Uterus (tissue), 3 donors: ENCODE measurements at regions not wholly inside any gene's neighbourhood (a gene's known extent, or its start where the extent isn't known, plus 50 kb on each side); places are given as distances from the start of the nearest gene placed in this dataset.

Experiments
- DNase-seq, 2 donors: peaks; one replicate each; pipeline ENCODE4 v3.0.0-alpha.2; 2019 to 2020
- H3K27ac ChIP-seq, 2 donors: fragments of 200-600 bp; sonication (generic); 1 replicate in 1 of 2; 2 replicates in 1 of 2; pipeline ENCODE4 v1.5.1; 2016 to 2018
- H3K27me3 ChIP-seq, 2 donors: fragments of 200-600 bp; sonication (generic); one replicate each; pipeline ENCODE4 v1.5.1; 2018 to 2019; ENCODE audit warnings: control low read depth in 1 of 2
- H3K36me3 ChIP-seq, 2 donors: fragments of 200-600 bp; sonication (generic); one replicate each; pipeline ENCODE4 v1.5.1; 2019; ENCODE audit warnings: control low read depth in 1 of 2
- H3K4me1 ChIP-seq, 2 donors: fragments of 200-600 bp; sonication (generic); one replicate each; pipeline ENCODE4 v1.5.1; 2018 to 2019; ENCODE audit warnings: control low read depth in 1 of 2
- H3K4me3 ChIP-seq, 2 donors: fragments of 200-600 bp; sonication (generic); 1 replicate in 1 of 2; 2 replicates in 1 of 2; pipeline ENCODE4 v1.5.1; 2018 to 2019; ENCODE audit warnings: mild to moderate bottlenecking in 1 of 2
- H3K9me3 ChIP-seq, 2 donors: fragments of 200-600 bp; sonication (generic); one replicate each; pipeline ENCODE4 v1.5.1; 2019; ENCODE audit warnings: control low read depth in 1 of 2
- POLR2A ChIP-seq, 2 donors: fragments of 450-650 bp; IDR thresholded peaks; one replicate each; pipeline ENCODE4 v1.6.1; 2016; ENCODE audit warnings: antibody characterized with exemption in 2 of 2, mild to moderate bottlenecking in 1 of 2, moderate library complexity in 1 of 2
- intact Hi-C: fragments of 100-400 bp; cut with DNase I; formaldehyde crosslinking; loops from one replicate; pipeline ENCODE4 v1.15.1; 2023; ENCODE audit warnings: low total_unique reads
- TF ChIP-seq, protein P1 (sequence below), 4 experiments: fragments of 200-600 bp in 2 of 4; fragments of 450-650 bp in 2 of 4; sonication (generic) in 2 of 4; IDR thresholded peaks; one replicate each; pipeline ENCODE4 v1.5.1; 2016 to 2019; ENCODE audit warnings: antibody characterized with exemption in 4 of 4, mild to moderate bottlenecking in 2 of 4, moderate library complexity in 1 of 4
- donor health status: DM: yes; HTN: yes; CAD: no.

DNA sequence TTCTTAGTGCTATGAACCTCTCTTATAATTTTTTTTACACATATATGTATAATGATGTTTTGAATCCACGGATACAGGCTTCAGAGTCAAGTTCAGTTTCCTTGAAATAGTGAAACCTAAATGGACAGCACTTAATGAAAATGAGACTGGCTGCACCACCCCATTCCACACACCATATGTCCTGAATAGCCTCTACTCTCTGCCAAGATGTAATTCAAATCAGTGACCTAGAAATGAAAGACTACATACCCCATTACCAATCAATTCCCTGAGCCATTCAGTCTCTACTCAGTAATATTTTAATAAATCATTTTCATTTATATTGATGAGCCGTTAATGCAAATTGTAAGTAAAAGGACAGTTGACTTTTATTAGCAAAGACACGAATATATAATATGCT lies 614.9 kb upstream of the TMPRSS15 start:
- intact Hi-C loops = no loop called here
- no peaks in the 10 kb centered on the region for H3K9me3 ChIP-seq
- TF ChIP-seq, protein P1, sequence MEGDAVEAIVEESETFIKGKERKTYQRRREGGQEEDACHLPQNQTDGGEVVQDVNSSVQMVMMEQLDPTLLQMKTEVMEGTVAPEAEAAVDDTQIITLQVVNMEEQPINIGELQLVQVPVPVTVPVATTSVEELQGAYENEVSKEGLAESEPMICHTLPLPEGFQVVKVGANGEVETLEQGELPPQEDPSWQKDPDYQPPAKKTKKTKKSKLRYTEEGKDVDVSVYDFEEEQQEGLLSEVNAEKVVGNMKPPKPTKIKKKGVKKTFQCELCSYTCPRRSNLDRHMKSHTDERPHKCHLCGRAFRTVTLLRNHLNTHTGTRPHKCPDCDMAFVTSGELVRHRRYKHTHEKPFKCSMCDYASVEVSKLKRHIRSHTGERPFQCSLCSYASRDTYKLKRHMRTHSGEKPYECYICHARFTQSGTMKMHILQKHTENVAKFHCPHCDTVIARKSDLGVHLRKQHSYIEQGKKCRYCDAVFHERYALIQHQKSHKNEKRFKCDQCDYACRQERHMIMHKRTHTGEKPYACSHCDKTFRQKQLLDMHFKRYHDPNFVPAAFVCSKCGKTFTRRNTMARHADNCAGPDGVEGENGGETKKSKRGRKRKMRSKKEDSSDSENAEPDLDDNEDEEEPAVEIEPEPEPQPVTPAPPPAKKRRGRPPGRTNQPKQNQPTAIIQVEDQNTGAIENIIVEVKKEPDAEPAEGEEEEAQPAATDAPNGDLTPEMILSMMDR (IDR thresholded peaks at IDR 0.05) = no peak
- TF ChIP-seq POLR2A (IDR thresholded peaks at IDR 0.05) = no peak
- no peaks in the 10 kb centered on the region for H3K36me3 ChIP-seq
- DNase-seq = no peak
- H3K4me1 ChIP-seq = no peaks in the 10 kb centered on the region
- no peak overlapping the region for H3K4me3 ChIP-seq
- no peak overlapping the region for H3K27ac ChIP-seq
- H3K27me3 ChIP-seq = no peaks in the 10 kb centered on the region

- intact Hi-C loops = no loop called here
- DNase-seq = no peak
These were observed 619.4 kb upstream of the TMPRSS15 start for GRCh38 chr21:19022978-19023377.

GRCh38 chr21:19026911-19027310 lies 623.3 kb upstream of the TMPRSS15 start:
- H3K4me1 ChIP-seq = no peaks in the 10 kb centered on the region
- no peaks in the 10 kb centered on the region for H3K27me3 ChIP-seq
- DNase-seq = no peak
- intact Hi-C loops = no loop called here
- no peak for TF ChIP-seq POLR2A (IDR thresholded peaks at IDR 0.05)
- TF ChIP-seq, protein P1 (IDR thresholded peaks at IDR 0.05) = no peak
- H3K4me3 ChIP-seq = no peak overlapping the region
- no peak overlapping the region for H3K27ac ChIP-seq
- no peaks in the 10 kb centered on the region for H3K9me3 ChIP-seq
- H3K36me3 ChIP-seq = no peaks in the 10 kb centered on the region

More at GRCh38 chr21:19022978-19023377, 619.4 kb upstream of the TMPRSS15 start:
- Histone ChIP-seq H3K27me3 (no peaks in the 10 kb centered on the region), H3K4me3 (no peak overlapping the region), H3K36me3 (no peaks in the 10 kb centered on the region), H3K27ac (no peak overlapping the region), H3K9me3 (no peaks in the 10 kb centered on the region), H3K4me1 (no peaks in the 10 kb centered on the region)
- TF ChIP-seq POLR2A (IDR thresholded peaks at IDR 0.05) = no peak
- TF ChIP-seq, protein P1 (IDR thresholded peaks at IDR 0.05) = no peak

DNA sequence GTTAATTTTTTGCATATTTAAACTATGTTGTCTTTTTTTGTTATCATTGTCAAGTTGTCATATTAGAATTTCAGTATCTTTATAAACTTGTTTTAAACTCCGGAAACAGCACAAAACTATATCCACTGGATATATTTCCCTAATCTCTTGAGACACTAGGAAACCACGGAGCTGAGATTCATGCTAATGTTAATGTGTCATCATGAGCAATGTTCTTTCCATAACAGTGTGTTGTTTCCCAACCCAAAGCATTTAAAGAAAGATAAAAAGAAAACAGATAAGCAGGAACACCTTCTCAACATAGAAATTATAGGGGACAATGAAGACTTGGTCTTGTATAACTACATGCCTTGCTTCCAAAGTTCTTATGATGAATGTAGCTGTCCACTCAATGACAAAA lies 626.2 kb upstream of the TMPRSS15 start:
- H3K36me3 ChIP-seq = no peaks in the 10 kb centered on the region
- no peaks in the 10 kb centered on the region for H3K27me3 ChIP-seq
- no peak overlapping the region for H3K4me3 ChIP-seq
- H3K27ac ChIP-seq = no peak overlapping the region
- DNase-seq = no peak
- TF ChIP-seq POLR2A (IDR thresholded peaks at IDR 0.05) = no peak
- TF ChIP-seq, protein P1 (IDR thresholded peaks at IDR 0.05) = no peak
- no peaks in the 10 kb centered on the region for H3K4me1 ChIP-seq
- intact Hi-C loops = no loop called here
- no peaks in the 10 kb centered on the region for H3K9me3 ChIP-seq

GRCh38 chr21:19031953-19032352 lies 628.4 kb upstream of the TMPRSS15 start:
- intact Hi-C loops = no loop called here
- TF ChIP-seq, protein P1 (IDR thresholded peaks at IDR 0.05) = no peak

More at GRCh38 chr21:19031953-19032352, 628.4 kb upstream of the TMPRSS15 start:
- Histone ChIP-seq H3K36me3 (no peaks in the 10 kb centered on the region), H3K4me1 (no peaks in the 10 kb centered on the region), H3K27me3 (no peaks in the 10 kb centered on the region), H3K27ac (no peak overlapping the region), H3K4me3 (no peak overlapping the region), H3K9me3 (no peaks in the 10 kb centered on the region)
- no peak for DNase-seq
